ENCODE measurements at regions not wholly inside any gene's neighbourhood (a gene's known extent, or its start where the extent isn't known, plus 50 kb on each side); places are given as distances from the start of the nearest gene placed in this dataset.
A peak's percentile ranks its signal among the peaks of the same experiment; 100 is the strongest.

DNA sequence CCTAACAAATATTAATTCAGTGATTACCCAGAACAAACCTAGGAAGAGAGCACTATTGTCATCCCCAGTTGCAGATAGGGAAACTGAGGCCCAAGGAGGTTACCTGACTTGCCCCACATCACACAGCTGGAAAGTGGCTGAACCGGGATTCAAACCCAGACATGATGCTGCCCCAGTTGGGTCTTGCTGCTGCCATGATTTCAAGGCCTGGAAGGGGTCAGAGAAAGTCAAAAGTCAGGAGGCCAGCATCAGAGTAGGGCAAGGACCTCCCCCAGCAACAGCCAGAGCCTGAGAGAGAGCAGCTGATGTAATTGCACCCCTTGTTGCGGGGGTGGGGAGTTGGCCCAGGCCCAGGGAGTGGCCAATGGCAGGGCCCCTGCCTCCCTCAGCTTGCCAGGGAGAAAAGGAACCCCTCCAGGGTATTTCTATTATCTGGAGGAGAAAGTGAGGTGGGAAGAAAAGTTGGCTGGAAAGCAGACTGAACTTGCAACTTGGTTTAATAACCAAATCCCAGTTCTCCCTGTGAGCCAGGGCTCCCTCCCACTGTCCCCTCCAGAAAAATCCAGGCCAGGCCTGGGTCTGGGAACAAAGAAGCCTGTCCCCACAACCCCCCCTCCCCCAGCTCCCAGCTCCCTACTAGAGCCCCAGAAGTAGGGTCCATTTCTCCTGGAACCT, 83.6 kb downstream of the MRPL14 start:
- TF ChIP-seq GABPA (IDR thresholded peaks at IDR 0.05; ENCODE audit: low read depth) (no peak), NFIC (IDR thresholded peaks at IDR 0.05; ENCODE audit: borderline replicate concordance) (peak; percentile 56), CHD2 (IDR thresholded peaks at IDR 0.05; ENCODE audit: low read length, partially characterized antibody) (peak; percentile 37)
- Histone ChIP-seq H4K20me1 (ENCODE audit: insufficient read depth) (no peaks in the 10 kb centered on the region), H3K9ac (peak overlapping the region; percentile 42; the same call in 1 of the 2 replicates), H3K9me3 (no peaks in the 10 kb centered on the region), H3K4me3 (ENCODE audit: low read depth in 2 of 2, low read length in 1 of 2) (no peak overlapping the region), H2AFZ (ENCODE audit: low read depth) (no peak overlapping the region; the same call in 1 of the 2 replicates), H3K9me2 (no peaks in the 10 kb centered on the region), H3K4me1 (ENCODE audit: control insufficient read depth in 1 of 2, insufficient read depth in 2 of 2, low read depth in 1 of 2, low read length in 1 of 2) (peaks cover 42 to 78% of the 10 kb centered on the region in 2 experiments), H3F3A (replicated peaks; ENCODE audit: insufficient read depth) (peaks cover 17% of the 10 kb centered on the region), H3K27ac (ENCODE audit: low read depth in 2 of 2, low read length in 1 of 2) (peak overlapping the region; percentile 61 to 99), H3K79me2 (ENCODE audit: insufficient read depth) (no peaks in the 10 kb centered on the region), H3K27me3 (ENCODE audit: insufficient read depth) (no peaks in the 10 kb centered on the region), H3K4me2 (peak overlapping the region; percentile 60), H3K36me3 (replicated peaks in 1 of 2; ENCODE audit: control insufficient read depth in 1 of 2, insufficient read depth in 2 of 2, low read length in 1 of 2) (no peaks in the 10 kb centered on the region)
- ChIA-PET CTCF (interaction anchor here (0.9 to 1.9 kb wide), 9 partner anchors 11 to 274 kb away, joined by 3 to 8 read pairs (median 5); no protein-coding TSS in a partner anchor), POLR2A (interaction anchor here (0.7 to 1.5 kb wide), 6 partner anchors 13 to 204 kb away, joined by 3 to 4 read pairs (median 3); no protein-coding TSS in a partner anchor)
- DNase-seq = peak; percentile 68
- 50% methylated on average over 2 of the region's 2 CpGs for WGBS (ENCODE audit: low lambda C conversion rate)

DNA sequence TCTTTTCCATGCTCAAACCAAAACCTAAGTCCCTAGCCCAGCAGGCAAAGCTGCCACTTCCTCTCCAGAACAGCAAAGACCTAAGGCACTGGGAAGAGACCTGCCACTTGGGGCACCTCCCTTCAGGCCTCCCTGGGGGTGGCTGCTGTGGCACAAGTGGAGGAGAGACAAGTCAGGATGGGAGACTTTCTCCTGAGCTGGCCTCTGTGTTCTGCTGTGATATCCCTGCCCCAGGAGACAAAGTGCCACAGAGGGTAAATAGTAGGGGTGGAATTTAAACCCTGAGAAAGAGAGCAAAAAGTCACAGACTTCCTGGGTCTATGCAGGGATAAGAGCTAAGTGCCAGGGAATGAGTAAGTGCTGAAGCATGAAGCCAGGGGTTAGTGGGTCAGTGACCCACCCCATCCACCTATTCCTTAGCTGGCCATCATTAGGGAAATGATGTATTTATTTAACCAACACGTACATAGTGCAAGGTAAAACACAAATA, 84.2 kb downstream of the MRPL14 start:
- CTCF ChIA-PET = interaction anchor here (0.9 to 1.9 kb wide), 10 partner anchors 11 to 274 kb away, joined by 3 to 8 read pairs (median 6); partner anchors contain the start of gene VEGFA
- peaks cover 17% of the 10 kb centered on the region for H3F3A ChIP-seq (replicated peaks; ENCODE audit: insufficient read depth)
- DNase-seq = no peak
- no peaks in the 10 kb centered on the region for H3K27me3 ChIP-seq (ENCODE audit: insufficient read depth)
- H3K9me2 ChIP-seq = no peaks in the 10 kb centered on the region
- H3K4me2 ChIP-seq = peak overlapping the region; percentile 60
- no peaks in the 10 kb centered on the region for H3K9me3 ChIP-seq
- H2AFZ ChIP-seq (ENCODE audit: low read depth) = no peak overlapping the region
- H3K4me1 ChIP-seq (ENCODE audit: control insufficient read depth in 1 of 2, insufficient read depth in 2 of 2, low read depth in 1 of 2, low read length in 1 of 2) = peaks cover 42 to 78% of the 10 kb centered on the region in 2 experiments
- no peaks in the 10 kb centered on the region for H4K20me1 ChIP-seq (ENCODE audit: insufficient read depth)
- no peaks in the 10 kb centered on the region for H3K36me3 ChIP-seq (replicated peaks in 1 of 2; ENCODE audit: control insufficient read depth in 1 of 2, insufficient read depth in 2 of 2, low read length in 1 of 2)
- H3K27ac ChIP-seq (ENCODE audit: low read depth in 2 of 2, low read length in 1 of 2) = peak overlapping the region; percentile 61 to 99
- H3K4me3 ChIP-seq (ENCODE audit: low read depth in 2 of 2, low read length in 1 of 2) = no peak overlapping the region
- POLR2A ChIA-PET = interaction anchor here (0.7 to 1.5 kb wide), 6 partner anchors 8 to 205 kb away, joined by 3 to 4 read pairs (median 3); no protein-coding TSS in a partner anchor
- 5% methylated on average over 1 of the region's 1 CpG for WGBS (ENCODE audit: low lambda C conversion rate)
- H3K79me2 ChIP-seq (ENCODE audit: insufficient read depth) = no peaks in the 10 kb centered on the region
- peak overlapping the region; percentile 42; the same call in 1 of the 2 replicates for H3K9ac ChIP-seq
- TF ChIP-seq TEAD4 (IDR thresholded peaks at IDR 0.05; ENCODE audit: borderline replicate concordance, insufficient read depth) = no peak
- TF ChIP-seq SMC3 (IDR thresholded peaks at IDR 0.05; ENCODE audit: low read depth, low read length) = no peak
- peak; percentile 53; the same call in 1 of the 2 replicates for TF ChIP-seq FOSL2 (IDR thresholded peaks at IDR 0.05; ENCODE audit: borderline replicate concordance, low read depth)
- no peak for TF ChIP-seq GABPA (IDR thresholded peaks at IDR 0.05; ENCODE audit: low read depth)
- no peak for TF ChIP-seq EZH2phosphoT487 (IDR thresholded peaks at IDR 0.05; ENCODE audit: borderline replicate concordance, low read depth)
- no peak for TF ChIP-seq MXI1 (IDR thresholded peaks at IDR 0.05; ENCODE audit: low read depth, low read length)
- peak; percentile 44; the same call in 1 of the 2 replicates for TF ChIP-seq TCF12 (IDR thresholded peaks at IDR 0.05)
- TF ChIP-seq, protein P1, sequence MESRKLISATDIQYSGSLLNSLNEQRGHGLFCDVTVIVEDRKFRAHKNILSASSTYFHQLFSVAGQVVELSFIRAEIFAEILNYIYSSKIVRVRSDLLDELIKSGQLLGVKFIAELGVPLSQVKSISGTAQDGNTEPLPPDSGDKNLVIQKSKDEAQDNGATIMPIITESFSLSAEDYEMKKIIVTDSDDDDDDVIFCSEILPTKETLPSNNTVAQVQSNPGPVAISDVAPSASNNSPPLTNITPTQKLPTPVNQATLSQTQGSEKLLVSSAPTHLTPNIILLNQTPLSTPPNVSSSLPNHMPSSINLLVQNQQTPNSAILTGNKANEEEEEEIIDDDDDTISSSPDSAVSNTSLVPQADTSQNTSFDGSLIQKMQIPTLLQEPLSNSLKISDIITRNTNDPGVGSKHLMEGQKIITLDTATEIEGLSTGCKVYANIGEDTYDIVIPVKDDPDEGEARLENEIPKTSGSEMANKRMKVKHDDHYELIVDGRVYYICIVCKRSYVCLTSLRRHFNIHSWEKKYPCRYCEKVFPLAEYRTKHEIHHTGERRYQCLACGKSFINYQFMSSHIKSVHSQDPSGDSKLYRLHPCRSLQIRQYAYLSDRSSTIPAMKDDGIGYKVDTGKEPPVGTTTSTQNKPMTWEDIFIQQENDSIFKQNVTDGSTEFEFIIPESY (IDR thresholded peaks at IDR 0.05; ENCODE audit: borderline replicate concordance, low read depth) = no peak
- TF ChIP-seq, protein P2, sequence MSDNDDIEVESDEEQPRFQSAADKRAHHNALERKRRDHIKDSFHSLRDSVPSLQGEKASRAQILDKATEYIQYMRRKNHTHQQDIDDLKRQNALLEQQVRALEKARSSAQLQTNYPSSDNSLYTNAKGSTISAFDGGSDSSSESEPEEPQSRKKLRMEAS (IDR thresholded peaks at IDR 0.05; ENCODE audit: low read depth) = no peak
- TF ChIP-seq, protein P3, sequence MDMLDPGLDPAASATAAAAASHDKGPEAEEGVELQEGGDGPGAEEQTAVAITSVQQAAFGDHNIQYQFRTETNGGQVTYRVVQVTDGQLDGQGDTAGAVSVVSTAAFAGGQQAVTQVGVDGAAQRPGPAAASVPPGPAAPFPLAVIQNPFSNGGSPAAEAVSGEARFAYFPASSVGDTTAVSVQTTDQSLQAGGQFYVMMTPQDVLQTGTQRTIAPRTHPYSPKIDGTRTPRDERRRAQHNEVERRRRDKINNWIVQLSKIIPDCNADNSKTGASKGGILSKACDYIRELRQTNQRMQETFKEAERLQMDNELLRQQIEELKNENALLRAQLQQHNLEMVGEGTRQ (IDR thresholded peaks at IDR 0.05; ENCODE audit: borderline replicate concordance, low read depth, low read length) = no peak
- TF ChIP-seq, protein P4, sequence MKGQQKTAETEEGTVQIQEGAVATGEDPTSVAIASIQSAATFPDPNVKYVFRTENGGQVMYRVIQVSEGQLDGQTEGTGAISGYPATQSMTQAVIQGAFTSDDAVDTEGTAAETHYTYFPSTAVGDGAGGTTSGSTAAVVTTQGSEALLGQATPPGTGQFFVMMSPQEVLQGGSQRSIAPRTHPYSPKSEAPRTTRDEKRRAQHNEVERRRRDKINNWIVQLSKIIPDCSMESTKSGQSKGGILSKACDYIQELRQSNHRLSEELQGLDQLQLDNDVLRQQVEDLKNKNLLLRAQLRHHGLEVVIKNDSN (IDR thresholded peaks at IDR 0.05; ENCODE audit: borderline replicate concordance, low read depth) = no peak
- no peak for TF ChIP-seq NRF1 (IDR thresholded peaks at IDR 0.05; ENCODE audit: low read depth, low read length)
- no peak for TF ChIP-seq YY1 (IDR thresholded peaks at IDR 0.05; ENCODE audit: low read depth)
- no peak for TF ChIP-seq RAD21 (IDR thresholded peaks at IDR 0.05; ENCODE audit: low read length)
- no peak for TF ChIP-seq MEF2A (IDR thresholded peaks at IDR 0.05; ENCODE audit: borderline replicate concordance, low read depth)
- peak; percentile 65; the same call in 1 of the 2 replicates for TF ChIP-seq NFIC (IDR thresholded peaks at IDR 0.05; ENCODE audit: borderline replicate concordance)
- TF ChIP-seq GATA2 (CRISPR knock-in tag; IDR thresholded peaks at IDR 0.05) = no peak
- no peak; the same call in 1 of the 2 replicates for TF ChIP-seq ELF1 (IDR thresholded peaks at IDR 0.05)
- TF ChIP-seq EP300 (IDR thresholded peaks at IDR 0.05; ENCODE audit: borderline replicate concordance in 1 of 2, low read depth in 1 of 2, low read length in 1 of 2) = no peak; a peak in 1 of 4 replicates
- TF ChIP-seq CHD2 (IDR thresholded peaks at IDR 0.05; ENCODE audit: low read length, partially characterized antibody) = no peak

Data from SK-N-SH (cell line).